ENCODE measurements at regions not wholly inside any gene's neighbourhood (a gene's known extent, or its start where the extent isn't known, plus 50 kb on each side); places are given as distances from the start of the nearest gene placed in this dataset.
"Not testable (repeated sequence)": the region's sequence is repeated elsewhere in the genome, so short reads cannot be mapped to it uniquely, and the experiment has no call there.

DNA sequence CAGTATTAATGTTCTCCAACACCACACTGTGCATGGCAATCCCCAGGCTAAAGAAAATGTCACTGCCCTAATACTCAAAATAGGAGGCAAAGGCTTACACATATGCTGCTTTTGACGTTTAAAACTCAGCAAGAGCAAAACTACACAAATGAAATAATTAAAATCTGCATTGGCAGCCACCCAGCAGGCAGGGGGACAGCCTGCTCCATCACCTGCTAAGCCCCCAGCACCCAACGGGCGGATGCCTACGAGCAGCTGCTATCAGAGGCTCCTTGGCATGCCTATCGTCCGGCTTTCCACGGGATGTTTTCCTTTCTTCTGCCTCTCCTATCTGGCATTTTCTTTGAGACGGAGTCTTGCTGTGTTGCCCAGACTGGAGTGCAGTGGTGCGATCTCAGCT is 337.5 kb downstream of the SOX9 start:
- Histone ChIP-seq H3K27ac (ENCODE audit: low read depth, low read length) (no peak overlapping the region), H3K4me1 (ENCODE audit: control insufficient read depth, insufficient read depth, low read length) (no peaks in the 10 kb centered on the region)

DNA sequence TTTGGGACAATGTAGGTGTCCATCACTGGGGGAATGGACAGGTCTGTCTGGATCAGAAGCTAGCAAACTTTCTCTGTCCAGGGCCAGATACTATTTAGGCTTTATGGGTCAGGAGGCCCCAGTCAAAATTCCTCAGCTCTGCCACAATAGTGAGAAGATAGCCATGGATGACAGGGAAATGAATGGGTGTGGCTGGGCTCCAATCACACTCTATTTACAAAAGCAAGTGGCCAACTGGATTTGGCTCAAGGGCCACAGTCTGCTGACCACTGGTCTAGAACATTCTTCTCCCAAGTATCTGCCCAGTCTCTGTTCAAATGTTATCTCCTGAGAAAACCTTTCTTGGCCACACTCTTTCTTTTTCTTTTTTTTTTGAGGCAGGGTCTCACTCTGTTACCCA is 339.9 kb downstream of the SOX9 start:
- H3K4me3 ChIP-seq (ENCODE audit: low read length) = no peak overlapping the region
- no peak overlapping the region for H3K27ac ChIP-seq (ENCODE audit: low read depth, low read length)
- H3K9ac ChIP-seq (ENCODE audit: low read length) = no peak overlapping the region
- H3K4me1 ChIP-seq (ENCODE audit: control insufficient read depth, insufficient read depth, low read length) = no peaks in the 10 kb centered on the region
- H3K27me3 ChIP-seq (ENCODE audit: control insufficient read depth, insufficient read depth, low read length) = no peaks in the 10 kb centered on the region
- H3K36me3 ChIP-seq (ENCODE audit: control insufficient read depth, insufficient read depth, low read length) = no peaks in the 10 kb centered on the region

More for the DNA sequence above, 337.5 kb downstream of the SOX9 start:
- no peaks in the 10 kb centered on the region for H3K36me3 ChIP-seq (ENCODE audit: control insufficient read depth, insufficient read depth, low read length)
- no peak overlapping the region for H3K4me3 ChIP-seq (ENCODE audit: low read length)
- H3K9ac ChIP-seq (ENCODE audit: low read length) = no peak overlapping the region
- no peaks in the 10 kb centered on the region for H3K27me3 ChIP-seq (ENCODE audit: control insufficient read depth, insufficient read depth, low read length)

DNA sequence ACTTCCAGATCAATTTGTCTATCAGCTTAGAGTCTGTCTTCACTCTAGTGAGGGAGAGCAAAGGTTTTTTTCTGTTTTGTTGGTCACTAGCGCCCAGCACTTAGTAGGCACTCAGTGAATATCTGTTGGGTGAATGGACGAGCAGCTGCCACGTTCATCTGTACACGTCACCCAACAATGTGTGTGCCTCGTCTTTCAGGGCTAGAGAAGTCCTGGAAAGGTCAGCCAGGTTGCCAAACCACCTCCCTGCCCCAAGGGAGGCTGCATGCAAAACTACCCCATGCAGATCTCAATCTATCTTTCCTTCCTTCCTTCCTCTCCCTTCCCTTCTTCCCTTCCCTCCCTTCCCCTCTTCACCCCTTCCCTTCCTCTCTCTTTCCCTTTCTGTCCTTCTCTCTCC is 340.9 kb downstream of the SOX9 start:
- no peak overlapping the region for H3K27ac ChIP-seq (ENCODE audit: low read depth, low read length)
- H3K36me3 ChIP-seq (ENCODE audit: control insufficient read depth, insufficient read depth, low read length) = no peaks in the 10 kb centered on the region
- H3K9ac ChIP-seq (ENCODE audit: low read length) = no peak overlapping the region
- H3K4me1 ChIP-seq (ENCODE audit: control insufficient read depth, insufficient read depth, low read length) = no peaks in the 10 kb centered on the region
- no peak overlapping the region for H3K4me3 ChIP-seq (ENCODE audit: low read length)
- no peaks in the 10 kb centered on the region for H3K27me3 ChIP-seq (ENCODE audit: control insufficient read depth, insufficient read depth, low read length)

DNA sequence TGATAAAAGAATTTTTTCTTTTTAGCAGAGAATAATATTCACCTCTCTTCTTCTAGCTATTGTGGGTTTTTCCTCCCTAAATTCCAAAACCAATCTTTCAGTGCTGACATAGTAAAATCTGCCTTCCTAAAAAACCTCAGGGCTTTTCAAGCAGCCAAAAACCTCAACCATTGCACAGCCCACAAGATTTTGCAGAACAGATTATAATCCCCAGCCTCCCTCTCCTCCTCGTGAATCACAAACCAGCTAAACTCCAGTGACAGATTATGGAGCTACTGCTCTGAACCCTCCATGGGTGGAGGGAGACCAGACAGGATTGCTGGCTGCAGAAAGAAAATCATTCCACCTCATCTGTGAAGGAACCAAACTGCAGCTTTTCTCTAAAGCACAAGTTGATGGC is 341.6 kb downstream of the SOX9 start:
- no peaks in the 10 kb centered on the region for H3K4me1 ChIP-seq (ENCODE audit: control insufficient read depth, insufficient read depth, low read length)
- H3K27ac ChIP-seq (ENCODE audit: low read depth, low read length) = no peak overlapping the region
- H3K4me3 ChIP-seq (ENCODE audit: low read length) = no peak overlapping the region
- H3K27me3 ChIP-seq (ENCODE audit: control insufficient read depth, insufficient read depth, low read length) = no peaks in the 10 kb centered on the region
- no peak overlapping the region for H3K9ac ChIP-seq (ENCODE audit: low read length)
- no peaks in the 10 kb centered on the region for H3K36me3 ChIP-seq (ENCODE audit: control insufficient read depth, insufficient read depth, low read length)

DNA sequence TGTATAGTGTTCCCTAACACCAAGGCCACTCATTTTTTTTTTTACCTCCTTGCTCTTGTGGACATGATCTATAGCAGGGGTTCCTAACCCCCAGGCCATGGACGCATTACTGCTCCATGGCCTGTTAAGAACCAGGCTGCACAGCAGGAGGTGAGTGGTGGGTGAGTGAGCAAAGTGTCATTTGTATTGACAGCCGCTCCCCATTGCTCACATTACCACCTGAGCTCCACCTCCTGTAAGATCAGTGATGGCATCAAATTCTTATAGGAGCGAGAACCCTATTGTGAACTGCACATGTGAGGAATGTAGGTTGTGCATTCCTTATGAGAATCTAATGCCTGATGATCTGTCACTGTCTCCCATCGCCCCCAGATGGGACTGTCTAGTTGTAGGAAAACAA is 342.0 kb downstream of the SOX9 start:
- Histone ChIP-seq H3K27me3 (ENCODE audit: control insufficient read depth, insufficient read depth, low read length) (no peaks in the 10 kb centered on the region), H3K27ac (ENCODE audit: low read depth, low read length) (no peak overlapping the region), H3K9ac (ENCODE audit: low read length) (no peak overlapping the region), H3K36me3 (ENCODE audit: control insufficient read depth, insufficient read depth, low read length) (no peaks in the 10 kb centered on the region), H3K4me3 (ENCODE audit: low read length) (no peak overlapping the region), H3K4me1 (ENCODE audit: control insufficient read depth, insufficient read depth, low read length) (no peaks in the 10 kb centered on the region)

DNA sequence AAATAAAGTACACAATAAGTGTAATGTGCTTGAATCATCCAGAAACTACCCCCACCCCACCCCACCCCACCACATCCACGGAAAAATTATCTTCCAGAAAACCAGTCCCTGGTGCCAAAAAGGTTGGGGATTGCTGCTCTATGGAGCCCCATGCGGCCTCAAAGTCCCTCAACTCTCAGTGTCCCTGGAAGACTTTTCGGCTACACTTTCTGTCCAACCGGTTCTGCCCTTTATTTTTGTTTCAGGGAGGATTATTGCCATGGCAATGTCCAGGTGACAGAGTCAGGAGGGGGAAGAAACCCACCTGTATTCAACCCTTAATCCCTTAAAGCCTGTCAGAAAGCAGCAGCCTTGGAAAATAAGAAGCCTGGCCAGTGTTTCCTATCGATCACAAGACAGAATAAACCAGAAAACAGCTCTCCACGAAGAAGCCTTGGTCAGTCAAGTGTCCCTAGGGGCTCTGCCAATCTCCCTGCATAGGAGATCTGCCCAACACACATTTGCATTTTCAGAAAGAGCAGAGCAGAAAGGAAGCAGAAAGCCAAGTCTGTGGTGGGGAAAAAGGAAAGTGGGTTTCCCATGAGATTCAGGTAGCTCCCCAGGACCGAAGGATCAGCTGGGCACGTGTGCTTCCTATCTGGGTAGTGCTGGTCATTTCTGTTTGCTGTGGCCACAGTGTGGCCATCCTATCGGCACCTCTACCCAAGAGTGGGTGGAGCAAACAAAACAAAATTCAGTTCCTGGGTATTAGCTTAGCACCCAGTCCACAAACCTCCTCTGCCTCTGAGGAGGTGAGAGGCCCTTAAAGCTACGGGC is 342.7 kb downstream of the SOX9 start:
- no peaks in the 10 kb centered on the region for H3K27me3 ChIP-seq (ENCODE audit: control insufficient read depth, insufficient read depth, low read length)
- H3K4me3 ChIP-seq (ENCODE audit: low read length) = no peak overlapping the region
- H3K36me3 ChIP-seq (ENCODE audit: control insufficient read depth, insufficient read depth, low read length) = no peaks in the 10 kb centered on the region
- H3K4me1 ChIP-seq (ENCODE audit: control insufficient read depth, insufficient read depth, low read length) = no peaks in the 10 kb centered on the region
- H3K9ac ChIP-seq (ENCODE audit: low read length) = no peak overlapping the region
- H3K27ac ChIP-seq (ENCODE audit: low read depth, low read length) = no peak overlapping the region

DNA sequence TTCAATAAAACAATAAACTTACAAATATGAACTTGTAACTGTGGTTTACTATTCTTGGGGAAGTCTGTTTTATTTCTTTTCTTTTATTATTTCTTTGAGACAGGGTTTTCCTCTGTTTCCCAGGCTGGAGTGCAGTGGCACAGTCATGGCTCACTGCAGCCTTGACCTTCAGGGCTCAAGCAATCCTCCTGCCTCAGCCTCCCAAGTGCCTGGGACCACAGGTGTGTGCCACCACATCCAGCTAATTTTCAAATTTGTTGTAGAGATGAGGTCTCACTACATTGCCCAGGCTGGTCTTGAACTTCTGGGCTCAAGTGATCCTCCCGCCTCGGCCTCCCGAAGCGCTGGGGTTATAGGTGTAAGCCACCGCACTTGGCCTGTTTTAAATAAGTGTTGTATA is 343.4 kb downstream of the SOX9 start:
- not testable (repeated sequence) for H3K9ac ChIP-seq (ENCODE audit: low read length); H3K4me1 ChIP-seq (ENCODE audit: control insufficient read depth, insufficient read depth, low read length); H3K27ac ChIP-seq (ENCODE audit: low read depth, low read length); H3K27me3 ChIP-seq (ENCODE audit: control insufficient read depth, insufficient read depth, low read length); H3K4me3 ChIP-seq (ENCODE audit: low read length); H3K36me3 ChIP-seq (ENCODE audit: control insufficient read depth, insufficient read depth, low read length)

DNA sequence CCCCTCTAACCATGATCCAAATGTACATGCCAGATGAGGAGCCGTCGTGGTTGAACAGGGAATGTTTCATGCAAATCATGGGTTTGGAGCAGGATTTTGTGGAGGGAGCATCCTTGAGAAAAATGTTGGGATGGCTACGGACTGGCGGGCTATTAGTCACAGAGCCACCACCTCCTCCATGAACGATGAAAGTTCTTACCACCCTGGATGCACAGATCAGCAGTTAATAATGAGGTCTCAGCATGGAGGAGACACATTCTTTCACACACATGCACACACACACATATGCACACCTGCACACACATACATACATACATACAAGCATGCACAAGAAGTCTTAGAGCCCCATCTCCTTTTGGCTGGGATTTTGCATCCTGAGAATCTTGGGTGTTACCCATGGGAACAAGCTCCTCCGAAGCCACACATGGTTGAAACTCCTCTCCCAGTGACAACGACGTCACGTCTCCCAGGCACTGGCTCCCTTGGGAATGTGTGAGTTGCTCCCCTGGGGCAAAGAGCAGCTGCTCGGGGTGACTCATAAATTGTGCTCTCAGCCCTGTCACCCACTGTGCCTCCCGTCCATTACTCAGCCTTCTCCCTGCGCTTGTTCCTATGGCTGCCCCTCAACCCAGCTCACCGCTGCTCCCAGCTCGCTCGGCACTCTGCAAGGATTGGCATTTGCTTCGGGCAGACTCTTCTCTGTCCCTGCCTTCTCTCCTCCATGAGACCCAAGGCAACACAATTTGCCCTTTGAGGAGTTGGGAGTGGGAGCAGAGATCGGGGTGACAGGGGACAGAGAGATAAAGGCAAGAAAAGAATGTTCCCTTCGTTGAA is 344.6 kb downstream of the SOX9 start:
- no peaks in the 10 kb centered on the region for H3K27me3 ChIP-seq (ENCODE audit: control insufficient read depth, insufficient read depth, low read length)
- H3K27ac ChIP-seq (ENCODE audit: low read depth, low read length) = no peak overlapping the region
- no peaks in the 10 kb centered on the region for H3K4me1 ChIP-seq (ENCODE audit: control insufficient read depth, insufficient read depth, low read length)
- H3K4me3 ChIP-seq (ENCODE audit: low read length) = no peak overlapping the region
- no peaks in the 10 kb centered on the region for H3K36me3 ChIP-seq (ENCODE audit: control insufficient read depth, insufficient read depth, low read length)
- H3K9ac ChIP-seq (ENCODE audit: low read length) = no peak overlapping the region

DNA sequence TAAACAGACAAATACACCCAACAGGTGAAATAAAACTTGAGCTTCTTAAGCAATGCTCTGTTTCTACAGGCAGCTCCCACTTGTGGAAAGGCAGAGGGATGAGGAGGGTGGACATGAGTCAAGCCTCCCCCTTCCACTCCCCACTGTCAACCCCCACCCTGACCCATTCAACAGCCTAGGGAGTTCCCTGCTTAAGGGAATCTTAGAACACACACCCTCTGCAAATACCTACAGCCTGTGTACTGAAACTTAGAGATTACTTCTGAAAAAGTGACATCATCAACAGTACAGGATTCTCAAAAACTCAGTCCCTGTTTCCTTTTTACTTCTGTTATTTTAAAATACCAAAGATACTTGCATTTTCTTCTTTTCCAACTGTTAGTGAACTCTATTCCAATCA is 345.4 kb downstream of the SOX9 start:
- H3K27me3 ChIP-seq (ENCODE audit: control insufficient read depth, insufficient read depth, low read length) = no peaks in the 10 kb centered on the region
- no peak overlapping the region for H3K9ac ChIP-seq (ENCODE audit: low read length)
- H3K36me3 ChIP-seq (ENCODE audit: control insufficient read depth, insufficient read depth, low read length) = no peaks in the 10 kb centered on the region
- no peak overlapping the region for H3K4me3 ChIP-seq (ENCODE audit: low read length)
- no peak overlapping the region for H3K27ac ChIP-seq (ENCODE audit: low read depth, low read length)
- no peaks in the 10 kb centered on the region for H3K4me1 ChIP-seq (ENCODE audit: control insufficient read depth, insufficient read depth, low read length)

DNA sequence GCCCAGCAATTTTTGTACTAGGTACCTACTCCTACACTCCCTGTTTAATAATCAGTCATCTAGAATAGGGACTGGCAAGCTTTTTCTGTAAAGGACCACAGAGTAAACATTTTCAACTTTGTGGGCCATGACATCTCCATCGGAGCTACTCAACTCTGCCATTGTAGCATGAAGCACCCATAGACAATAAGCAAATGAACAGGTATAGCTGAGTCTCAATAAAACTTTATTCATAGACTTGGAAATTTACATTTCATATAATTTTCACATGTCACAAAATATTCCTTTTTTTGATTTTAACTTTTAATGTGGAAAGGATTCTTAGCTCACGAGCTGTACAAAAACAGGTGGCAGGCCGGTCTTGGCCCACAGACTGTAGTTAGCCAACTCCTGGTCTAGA is 345.8 kb downstream of the SOX9 start:
- Histone ChIP-seq H3K36me3 (ENCODE audit: control insufficient read depth, insufficient read depth, low read length) (no peaks in the 10 kb centered on the region), H3K27ac (ENCODE audit: low read depth, low read length) (no peak overlapping the region), H3K9ac (ENCODE audit: low read length) (no peak overlapping the region), H3K4me3 (ENCODE audit: low read length) (no peak overlapping the region), H3K27me3 (ENCODE audit: control insufficient read depth, insufficient read depth, low read length) (no peaks in the 10 kb centered on the region), H3K4me1 (ENCODE audit: control insufficient read depth, insufficient read depth, low read length) (no peaks in the 10 kb centered on the region)

DNA sequence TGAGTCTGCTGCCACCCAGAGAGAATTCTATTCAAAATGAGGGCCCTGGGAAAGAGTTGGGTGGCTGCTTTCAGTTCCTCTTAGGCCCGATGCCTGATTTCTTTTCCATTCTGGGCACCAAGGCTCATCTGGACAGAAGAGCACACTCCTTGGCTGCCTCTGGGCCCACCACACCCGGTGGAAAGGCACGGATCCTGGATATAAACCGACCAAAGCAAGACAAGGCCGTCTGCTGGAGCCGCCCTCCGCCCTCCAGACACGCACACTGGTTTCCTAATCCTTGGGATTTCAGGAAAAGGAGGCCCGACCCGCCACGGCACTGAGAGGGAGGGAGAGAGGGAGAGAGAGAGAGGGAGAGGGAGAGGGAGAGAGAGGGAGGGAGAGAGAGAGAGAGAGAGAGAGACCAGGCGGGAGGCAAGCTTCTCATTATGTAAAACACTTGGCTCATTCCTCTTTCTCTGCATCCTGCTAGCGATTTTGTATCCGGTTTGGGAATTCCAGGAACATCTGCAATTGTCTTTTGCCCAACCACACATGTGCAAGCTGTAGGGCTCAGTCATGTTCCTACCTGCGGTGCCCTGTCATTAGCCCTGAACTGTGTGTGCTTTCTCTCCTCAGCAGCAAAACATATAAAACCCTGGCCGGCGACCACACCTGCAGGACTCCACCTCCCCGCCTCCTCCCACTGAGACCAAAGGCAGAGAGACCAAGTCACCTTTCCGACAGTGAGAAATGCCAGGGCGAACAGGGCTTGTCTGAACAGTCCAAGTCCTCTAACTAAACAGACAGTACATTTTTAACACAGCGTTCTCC is 347.2 kb downstream of the SOX9 start:
- no peaks in the 10 kb centered on the region for H3K4me1 ChIP-seq (ENCODE audit: control insufficient read depth, insufficient read depth, low read length)
- H3K27me3 ChIP-seq (ENCODE audit: control insufficient read depth, insufficient read depth, low read length) = no peaks in the 10 kb centered on the region
- no peak overlapping the region for H3K4me3 ChIP-seq (ENCODE audit: low read length)
- no peak overlapping the region for H3K9ac ChIP-seq (ENCODE audit: low read length)
- H3K27ac ChIP-seq (ENCODE audit: low read depth, low read length) = no peak overlapping the region
- no peaks in the 10 kb centered on the region for H3K36me3 ChIP-seq (ENCODE audit: control insufficient read depth, insufficient read depth, low read length)

DNA sequence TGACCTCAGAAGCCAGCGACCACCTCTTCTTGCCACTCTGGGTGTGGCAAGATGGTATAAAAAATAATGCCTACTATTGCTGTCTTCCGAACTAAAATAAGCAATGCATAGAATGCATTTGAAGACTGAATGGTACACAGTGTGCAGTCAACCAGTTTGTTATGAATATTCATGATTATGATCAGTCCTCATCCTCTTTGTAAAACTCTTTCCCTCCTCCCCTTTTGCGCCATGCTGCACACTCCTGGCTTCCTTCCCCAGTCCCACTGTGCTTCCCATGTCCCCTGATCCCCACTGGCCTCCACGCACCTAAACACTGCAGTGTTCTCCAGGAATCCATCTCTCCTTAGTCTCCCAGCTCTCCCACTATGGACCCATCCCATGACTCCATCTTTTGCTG is 348.0 kb downstream of the SOX9 start:
- no peaks in the 10 kb centered on the region for H3K27me3 ChIP-seq (ENCODE audit: control insufficient read depth, insufficient read depth, low read length)
- no peaks in the 10 kb centered on the region for H3K4me1 ChIP-seq (ENCODE audit: control insufficient read depth, insufficient read depth, low read length)
- no peak overlapping the region for H3K9ac ChIP-seq (ENCODE audit: low read length)
- H3K27ac ChIP-seq (ENCODE audit: low read depth, low read length) = no peak overlapping the region
- H3K4me3 ChIP-seq (ENCODE audit: low read length) = no peak overlapping the region
- no peaks in the 10 kb centered on the region for H3K36me3 ChIP-seq (ENCODE audit: control insufficient read depth, insufficient read depth, low read length)

All from rectal smooth muscle tissue (tissue), 1 donor.